ENCODE measurements at regions not wholly inside any gene's neighbourhood (a gene's known extent, or its start where the extent isn't known, plus 50 kb on each side); places are given as distances from the start of the nearest gene placed in this dataset.

- H3K36me3 ChIP-seq (ENCODE audit: control insufficient read depth in 2 of 2, extremely low read depth in 1 of 2, insufficient read depth in 2 of 2, low read length in 2 of 2) = no peaks in the 10 kb centered on the region
- H2AFZ ChIP-seq (ENCODE audit: low read depth, low read length) = no peak overlapping the region
- BruUV-seq (replicated peaks) = no TSS peak
- H3K4me1 ChIP-seq (ENCODE audit: control insufficient read depth, extremely low read depth, insufficient read depth, low read length) = no peaks in the 10 kb centered on the region
- H3K9me3 ChIP-seq (replicated peaks; ENCODE audit: control insufficient read depth, insufficient read depth, low read length) = no peaks in the 10 kb centered on the region
- H3K79me2 ChIP-seq (ENCODE audit: control insufficient read depth, insufficient read depth, low read length) = no peaks in the 10 kb centered on the region
- ChIA-PET POLR2A (no interaction called here), CTCF (no interaction called here)
- H3K4me3 ChIP-seq (replicated peaks in 1 of 3; ENCODE audit: insufficient read depth in 1 of 3, low read depth in 1 of 3, low read length in 3 of 3) = no peak overlapping the region
- H3K9ac ChIP-seq (replicated peaks; ENCODE audit: extremely low read depth, insufficient read depth, low read length) = no peak overlapping the region
- no peaks in the 10 kb centered on the region for H4K20me1 ChIP-seq (replicated peaks; ENCODE audit: control insufficient read depth, extremely low read depth, insufficient read depth, low read length)
- no peak overlapping the region for H3K4me2 ChIP-seq (ENCODE audit: insufficient read depth, low read length)
- H3K27me3 ChIP-seq (ENCODE audit: control insufficient read depth in 2 of 2, insufficient read depth in 2 of 2, low read length in 2 of 2) = no peaks in the 10 kb centered on the region
- intact Hi-C loops (cut with micrococcal nuclease) = no loop called here
- dilution Hi-C loops (cut with MboI; ENCODE audit: extremely low pct_ligation_motif_present, low sequenced_read_pairs) = no loop called here
- H3K27ac ChIP-seq (ENCODE audit: insufficient read depth, low read depth, low read length) = no peak overlapping the region
- FAIRE-seq (no peak), DNase-seq (ENCODE audit: low read depth, low spot score) (no peak)
- no peaks in the 10 kb centered on the region for H3K9me1 ChIP-seq (replicated peaks; ENCODE audit: control insufficient read depth, extremely low read depth, insufficient read depth, low read length)
- no peak for TF ChIP-seq GATA2 (IDR thresholded peaks at IDR 0.05; ENCODE audit: insufficient read depth, insufficient read length, low read depth, low read length)
- no peak for TF ChIP-seq CTCF (IDR thresholded peaks at IDR 0.05; ENCODE audit: extremely low read depth in 1 of 2, insufficient read depth in 1 of 2, low read depth in 1 of 2, low read length in 2 of 2)
- TF ChIP-seq JUN (IDR thresholded peaks at IDR 0.05; ENCODE audit: borderline replicate concordance, insufficient read depth, insufficient read length, low read depth) = no peak
- no peak for TF ChIP-seq POLR2AphosphoS5 (IDR thresholded peaks at IDR 0.05; ENCODE audit: insufficient read depth, low read depth, low read length)
- TF ChIP-seq MAX (IDR thresholded peaks at IDR 0.05; ENCODE audit: insufficient read depth, insufficient read length) = no peak
- TF ChIP-seq FOS (IDR thresholded peaks at IDR 0.05; ENCODE audit: borderline replicate concordance, insufficient read depth, low read length) = no peak
Measured at GRCh38 chr12:16121953-16122352, 155.5 kb downstream of the SLC15A5 start.
